ENCODE measurements at regions not wholly inside any gene's neighbourhood (a gene's known extent, or its start where the extent isn't known, plus 50 kb on each side); places are given as distances from the start of the nearest gene placed in this dataset.

GRCh38 chr3:101158374-101158773 is 162.0 kb downstream of the IMPG2 start:
- no peak for TF ChIP-seq EZH2 (IDR thresholded peaks at IDR 0.05; ENCODE audit: borderline replicate concordance, low read length)
- TF ChIP-seq CTCF (IDR thresholded peaks at IDR 0.05; ENCODE audit: low read length) = no peak

Measured in OCI-LY1 (cell line).